SK-N-SH (cell line): ENCODE measurements at regions not wholly inside any gene's neighbourhood (a gene's known extent, or its start where the extent isn't known, plus 50 kb on each side); places are given as distances from the start of the nearest gene placed in this dataset.

Experiments used
- CTCF ChIA-PET: fragments of 300-600, 350-600 bp; formaldehyde crosslinking; extraction: SDS; loops from one replicate; lab custom pipeline; 2021; lab: Yijun Ruan, JAX
- POLR2A ChIA-PET: fragments of 350-600 bp; sonication (Branson Sonifier 250); formaldehyde crosslinking; extraction: SDS; loops from one replicate; lab custom pipeline; 2020; ENCODE audit warnings: antibody characterized with exemption, inconsistent platforms; lab: Yijun Ruan, JAX
- DNase-seq: peaks from one replicate; pipeline ENCODE4 v3.0.0; 2012
- H2AFZ ChIP-seq: fragments of 200-600 bp; sonication (generic); 2 replicates; pipeline ENCODE4 v1.8.1; 2016; ENCODE audit warnings: antibody characterized with exemption, mild to moderate bottlenecking, low read depth
- H3F3A ChIP-seq: fragments of 200-600 bp; sonication (generic); replicated peaks from 2 replicates; pipeline ENCODE3; 2016; ENCODE audit warnings: antibody characterized with exemption, mild to moderate bottlenecking; ENCODE audit not compliant: insufficient read depth
- H3K27ac ChIP-seq, 2 experiments: fragments of 200-500 bp in 1 of 2; fragments of 200-600 bp in 1 of 2; sonication (Bioruptor generic) in 1 of 2; sonication (generic), shearing (Covaris generic) in 1 of 2; 2 replicates each; pipeline versions ENCODE4 v1.5.1 to v1.6.1; 2014 to 2016; ENCODE audit warnings: low read depth in 2 of 2, inconsistent platforms in 1 of 2, low read length in 1 of 2, mild to moderate bottlenecking in 1 of 2, mixed read lengths in 1 of 2
- H3K27me3 ChIP-seq: fragments of 200-600 bp; sonication (generic), shearing (Covaris generic); 2 replicates; pipeline ENCODE4 v1.6.1; 2016; ENCODE audit warnings: mixed run types; ENCODE audit not compliant: insufficient read depth
- H3K36me3 ChIP-seq, 2 experiments: fragments of 200-500 bp in 1 of 2; fragments of 200-600 bp in 1 of 2; sonication (Bioruptor generic) in 1 of 2; sonication (generic) in 1 of 2; replicated peaks in 1 of 2; 2 replicates each; pipeline versions ENCODE3 to v1.5.1; 2014 to 2016; ENCODE audit warnings: low read length in 1 of 2, mild to moderate bottlenecking in 1 of 2; ENCODE audit not compliant: insufficient read depth in 2 of 2, control insufficient read depth in 1 of 2
- H3K4me1 ChIP-seq, 2 experiments: fragments of 200-500 bp in 1 of 2; fragments of 200-600 bp in 1 of 2; sonication (Bioruptor generic) in 1 of 2; sonication (generic), shearing (Covaris generic) in 1 of 2; 2 replicates each; pipeline versions ENCODE4 v1.5.1 to v1.6.1; 2014 to 2016; ENCODE audit warnings: low read depth in 1 of 2, low read length in 1 of 2, mixed run types in 1 of 2; ENCODE audit not compliant: insufficient read depth in 2 of 2, control insufficient read depth in 1 of 2
- H3K4me2 ChIP-seq: fragments of 200-600 bp; sonication (generic), shearing (Covaris generic); 2 replicates; pipeline ENCODE4 v1.6.1; 2017; ENCODE audit warnings: mixed run types
- H3K4me3 ChIP-seq, 2 experiments: fragments of 200-500 bp in 1 of 2; fragments of 200-600 bp in 1 of 2; sonication (Bioruptor generic) in 1 of 2; sonication (generic), shearing (Covaris generic) in 1 of 2; 2 replicates each; pipeline versions ENCODE4 v1.5.1 to v1.8.1; 2014 to 2016; ENCODE audit warnings: low read depth in 2 of 2, inconsistent platforms in 1 of 2, low read length in 1 of 2, mild to moderate bottlenecking in 1 of 2, mixed read lengths in 1 of 2, moderate library complexity in 1 of 2
- H3K79me2 ChIP-seq: fragments of 200-600 bp; sonication (generic); 2 replicates; pipeline ENCODE4 v1.8.1; 2017; ENCODE audit warnings: mild to moderate bottlenecking; ENCODE audit not compliant: insufficient read depth
- H3K9ac ChIP-seq: fragments of 200-600 bp; sonication (generic); 2 replicates; pipeline ENCODE4 v1.6.1; 2017; ENCODE audit warnings: mixed run types
- H3K9me2 ChIP-seq: fragments of 200-600 bp; sonication (generic); 2 replicates; pipeline ENCODE4 v1.6.1; 2017; ENCODE audit warnings: mixed run types
- H3K9me3 ChIP-seq: fragments of 200-600 bp; sonication (generic); 2 replicates; pipeline ENCODE4 v1.6.1; 2017; ENCODE audit warnings: mixed run types, mild to moderate bottlenecking, moderate library complexity
- H4K20me1 ChIP-seq: fragments of 200-600 bp; sonication (generic); 2 replicates; pipeline ENCODE4 v1.6.1; 2017; ENCODE audit warnings: mild to moderate bottlenecking, mixed run types; ENCODE audit not compliant: insufficient read depth
- EP300 ChIP-seq, 2 experiments: IDR thresholded peaks; 2 replicates each; pipeline versions ENCODE4 v1.4.0 to v1.6.1; 2012; ENCODE audit warnings: borderline replicate concordance in 1 of 2, low read depth in 1 of 2, low read length in 1 of 2
- EZH2phosphoT487 ChIP-seq: fragments of 200-600 bp; sonication (generic); IDR thresholded peaks from 2 replicates; pipeline ENCODE4 v1.6.1; 2017; ENCODE audit warnings: low read depth, mixed run types, mild to moderate bottlenecking, antibody characterized with exemption, moderate library complexity, borderline replicate concordance
- FOXM1 ChIP-seq: IDR thresholded peaks from 2 replicates; pipeline ENCODE4 v1.4.0; 2012; ENCODE audit warnings: low read depth, mild to moderate bottlenecking
- GABPA ChIP-seq: IDR thresholded peaks from 2 replicates; pipeline ENCODE4 v1.4.0; 2012; ENCODE audit warnings: low read depth, mild to moderate bottlenecking
- NFIC ChIP-seq: IDR thresholded peaks from 2 replicates; pipeline ENCODE4 v1.4.0; 2012; ENCODE audit warnings: borderline replicate concordance
- PBX3 ChIP-seq: IDR thresholded peaks from 2 replicates; pipeline ENCODE4; 2012
- RAD21 ChIP-seq: IDR thresholded peaks from 2 replicates; pipeline ENCODE4 v1.6.1; 2012; ENCODE audit warnings: mild to moderate bottlenecking, low read length
- RCOR1 ChIP-seq: fragments of 150-350 bp; IDR thresholded peaks from 2 replicates; pipeline ENCODE4 v1.6.1; 2017; ENCODE audit warnings: antibody characterized with exemption, low read length
- RFX5 ChIP-seq: IDR thresholded peaks from 2 replicates; pipeline ENCODE4 v1.6.1; 2012; ENCODE audit warnings: mild to moderate bottlenecking, improper control_type of control experiment, low read length
- SIN3A ChIP-seq: IDR thresholded peaks from 2 replicates; pipeline ENCODE4 v1.6.1; 2012; ENCODE audit warnings: low read depth, mild to moderate bottlenecking, low read length, moderate library complexity, borderline replicate concordance
- SMC3 ChIP-seq: IDR thresholded peaks from 2 replicates; pipeline ENCODE4 v1.6.1; 2012; ENCODE audit warnings: low read depth, low read length, improper control_type of control experiment
- USF1 ChIP-seq: IDR thresholded peaks from 2 replicates; pipeline ENCODE4 v1.4.0; 2012; ENCODE audit warnings: low read depth, borderline replicate concordance
- YY1 ChIP-seq: IDR thresholded peaks from 2 replicates; pipeline ENCODE4 v1.4.0; 2012; ENCODE audit warnings: low read depth, mild to moderate bottlenecking
- ZBTB33 ChIP-seq: IDR thresholded peaks from 2 replicates; pipeline ENCODE4 v1.4.0; 2012; ENCODE audit warnings: low read depth, borderline replicate concordance
- WGBS: methylation state at CpG from one replicate; pipeline ENCODE4 v1.1.6; 2017; ENCODE audit warnings: low lambda C conversion rate; 5-methylcytosine and 5-hydroxymethylcytosine counted together
- TF ChIP-seq, protein P1 (sequence below): fragments of 200-600 bp; sonication (generic); IDR thresholded peaks from 2 replicates; pipeline ENCODE4 v1.6.1; 2017; ENCODE audit warnings: antibody characterized with exemption, mild to moderate bottlenecking, moderate library complexity
- TF ChIP-seq, protein P2 (sequence below): IDR thresholded peaks from 2 replicates; pipeline ENCODE4 v1.6.1; 2012; ENCODE audit warnings: mild to moderate bottlenecking, low read depth, low read length, moderate library complexity

- Histone ChIP-seq H3F3A (no peaks in the 10 kb centered on the region), H3K27ac (no peak overlapping the region), H3K4me1 (no peaks in the 10 kb centered on the region), H3K9me2 (no peaks in the 10 kb centered on the region), H2AFZ (no peak overlapping the region), H3K79me2 (no peaks in the 10 kb centered on the region), H3K4me3 (no peak overlapping the region), H3K9me3 (no peaks in the 10 kb centered on the region), H3K9ac (no peak overlapping the region), H3K4me2 (no peak overlapping the region), H4K20me1 (no peaks in the 10 kb centered on the region), H3K36me3 (no peaks in the 10 kb centered on the region), H3K27me3 (no peaks in the 10 kb centered on the region; the same call in 1 of the 2 replicates)
- WGBS: 33% methylated on average over 5 of the region's 5 CpGs
- DNase-seq: no peak
- TF ChIP-seq SMC3 (no peak), SIN3A (no peak), EP300 (IDR thresholded peaks at IDR 0.05; ENCODE audit: borderline replicate concordance in 1 of 2, low read depth in 1 of 2, low read length in 1 of 2) (no peak), YY1 (no peak), GABPA (no peak), RCOR1 (no peak), USF1 (no peak), PBX3 (no peak), NFIC (no peak), EZH2phosphoT487 (no peak)
- TF ChIP-seq, protein P1, sequence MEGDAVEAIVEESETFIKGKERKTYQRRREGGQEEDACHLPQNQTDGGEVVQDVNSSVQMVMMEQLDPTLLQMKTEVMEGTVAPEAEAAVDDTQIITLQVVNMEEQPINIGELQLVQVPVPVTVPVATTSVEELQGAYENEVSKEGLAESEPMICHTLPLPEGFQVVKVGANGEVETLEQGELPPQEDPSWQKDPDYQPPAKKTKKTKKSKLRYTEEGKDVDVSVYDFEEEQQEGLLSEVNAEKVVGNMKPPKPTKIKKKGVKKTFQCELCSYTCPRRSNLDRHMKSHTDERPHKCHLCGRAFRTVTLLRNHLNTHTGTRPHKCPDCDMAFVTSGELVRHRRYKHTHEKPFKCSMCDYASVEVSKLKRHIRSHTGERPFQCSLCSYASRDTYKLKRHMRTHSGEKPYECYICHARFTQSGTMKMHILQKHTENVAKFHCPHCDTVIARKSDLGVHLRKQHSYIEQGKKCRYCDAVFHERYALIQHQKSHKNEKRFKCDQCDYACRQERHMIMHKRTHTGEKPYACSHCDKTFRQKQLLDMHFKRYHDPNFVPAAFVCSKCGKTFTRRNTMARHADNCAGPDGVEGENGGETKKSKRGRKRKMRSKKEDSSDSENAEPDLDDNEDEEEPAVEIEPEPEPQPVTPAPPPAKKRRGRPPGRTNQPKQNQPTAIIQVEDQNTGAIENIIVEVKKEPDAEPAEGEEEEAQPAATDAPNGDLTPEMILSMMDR: no peak
- CTCF ChIA-PET: interaction anchor here (1.2 to 10.3 kb wide), 2 partner anchors 10 to 226 kb away, joined by 3 to 166 read pairs; no protein-coding TSS in a partner anchor
- POLR2A ChIA-PET: no interaction called here
These were observed 59.4 kb upstream of the PRR23C start for GRCh38 chr3:139104062-139104461.

GRCh38 chr3:139105154-139105702 is 60.5 kb upstream of the PRR23C start:
- 49% methylated on average over 7 of the region's 7 CpGs for WGBS
- Histone ChIP-seq H3K27me3 (peaks cover 5% of the 10 kb centered on the region; the same call in 1 of the 2 replicates), H3K4me2 (no peak overlapping the region), H2AFZ (no peak overlapping the region), H3K4me3 (no peak overlapping the region), H3K79me2 (no peaks in the 10 kb centered on the region), H3K9me2 (no peaks in the 10 kb centered on the region), H3K9me3 (no peaks in the 10 kb centered on the region), H3K27ac (no peak overlapping the region), H3K36me3 (no peaks in the 10 kb centered on the region), H3K4me1 (no peaks in the 10 kb centered on the region), H4K20me1 (no peaks in the 10 kb centered on the region), H3K9ac (no peak overlapping the region), H3F3A (no peaks in the 10 kb centered on the region)
- DNase-seq: no peak
- CTCF ChIA-PET: interaction anchor here (1.2 to 10.3 kb wide), 2 partner anchors 8 to 225 kb away, joined by 3 to 166 read pairs; no protein-coding TSS in a partner anchor
- POLR2A ChIA-PET: no interaction called here
- no peak for TF ChIP-seq GABPA
- TF ChIP-seq, protein P2, sequence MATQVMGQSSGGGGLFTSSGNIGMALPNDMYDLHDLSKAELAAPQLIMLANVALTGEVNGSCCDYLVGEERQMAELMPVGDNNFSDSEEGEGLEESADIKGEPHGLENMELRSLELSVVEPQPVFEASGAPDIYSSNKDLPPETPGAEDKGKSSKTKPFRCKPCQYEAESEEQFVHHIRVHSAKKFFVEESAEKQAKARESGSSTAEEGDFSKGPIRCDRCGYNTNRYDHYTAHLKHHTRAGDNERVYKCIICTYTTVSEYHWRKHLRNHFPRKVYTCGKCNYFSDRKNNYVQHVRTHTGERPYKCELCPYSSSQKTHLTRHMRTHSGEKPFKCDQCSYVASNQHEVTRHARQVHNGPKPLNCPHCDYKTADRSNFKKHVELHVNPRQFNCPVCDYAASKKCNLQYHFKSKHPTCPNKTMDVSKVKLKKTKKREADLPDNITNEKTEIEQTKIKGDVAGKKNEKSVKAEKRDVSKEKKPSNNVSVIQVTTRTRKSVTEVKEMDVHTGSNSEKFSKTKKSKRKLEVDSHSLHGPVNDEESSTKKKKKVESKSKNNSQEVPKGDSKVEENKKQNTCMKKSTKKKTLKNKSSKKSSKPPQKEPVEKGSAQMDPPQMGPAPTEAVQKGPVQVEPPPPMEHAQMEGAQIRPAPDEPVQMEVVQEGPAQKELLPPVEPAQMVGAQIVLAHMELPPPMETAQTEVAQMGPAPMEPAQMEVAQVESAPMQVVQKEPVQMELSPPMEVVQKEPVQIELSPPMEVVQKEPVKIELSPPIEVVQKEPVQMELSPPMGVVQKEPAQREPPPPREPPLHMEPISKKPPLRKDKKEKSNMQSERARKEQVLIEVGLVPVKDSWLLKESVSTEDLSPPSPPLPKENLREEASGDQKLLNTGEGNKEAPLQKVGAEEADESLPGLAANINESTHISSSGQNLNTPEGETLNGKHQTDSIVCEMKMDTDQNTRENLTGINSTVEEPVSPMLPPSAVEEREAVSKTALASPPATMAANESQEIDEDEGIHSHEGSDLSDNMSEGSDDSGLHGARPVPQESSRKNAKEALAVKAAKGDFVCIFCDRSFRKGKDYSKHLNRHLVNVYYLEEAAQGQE: no peak
- TF ChIP-seq PBX3: no peak
- no peak for TF ChIP-seq RFX5
- no peak for TF ChIP-seq ZBTB33
- no peak for TF ChIP-seq FOXM1
- no peak for TF ChIP-seq RAD21
